Heart left ventricle (tissue), 13 donors: ENCODE measurements at regions not wholly inside any gene's neighbourhood (a gene's known extent, or its start where the extent isn't known, plus 50 kb on each side); places are given as distances from the start of the nearest gene placed in this dataset.

Source experiments
- CTCF ChIP-seq, 12 donors: fragments of 200-600 bp; sonication (generic) in 4 of 12; IDR thresholded peaks; one replicate each; pipeline versions ENCODE4 v1.5.0 to v1.8.0; 2018 to 2022; ENCODE audit warnings: antibody characterized with exemption in 12 of 12, mild to moderate bottlenecking in 5 of 12
- POLR2A ChIP-seq, 2 donors: fragments of 450-650 bp; IDR thresholded peaks; one replicate each; pipeline ENCODE4 v1.6.1; 2017; ENCODE audit warnings: antibody characterized with exemption in 2 of 2, mild to moderate bottlenecking in 2 of 2, moderate library complexity in 2 of 2
- donor health status: ischemic (EF 13 %, LVEDD 7.1; RV severe dilation, severe dysfunction).
- donor health status: DM: no; HTN: yes; CAD: no.
- donor health status: DM: no; HTN: no; CAD: no.
- donor health status: ischemic (EF 25% LVEDD 6.9; RV normal size, moderate dysfunction).
- donor health status: ischemic (EF 25% LVEDD 5.7; RV mildly dilated, moderate dysfunction).
- donor health status: ischemic (EF 35%, LVEDD 5.7; RV mildly dilated, moderate dysfunction).
- donor health status: nonischemic (EF 11% LVEDD 7.7; RV severe dilation, severe dysfunction).
- donor health status: DM: yes; HTN: yes; CAD: no.
- donor health status: PGD.
- donor health status: ischemic (EF 29% LVEDD 5.4; RV normal size, mild dysfunction).
- donor health status: nonischemic (EF 23%, LVEDD 6.1; RV moderate dilation, normal function).

DNA sequence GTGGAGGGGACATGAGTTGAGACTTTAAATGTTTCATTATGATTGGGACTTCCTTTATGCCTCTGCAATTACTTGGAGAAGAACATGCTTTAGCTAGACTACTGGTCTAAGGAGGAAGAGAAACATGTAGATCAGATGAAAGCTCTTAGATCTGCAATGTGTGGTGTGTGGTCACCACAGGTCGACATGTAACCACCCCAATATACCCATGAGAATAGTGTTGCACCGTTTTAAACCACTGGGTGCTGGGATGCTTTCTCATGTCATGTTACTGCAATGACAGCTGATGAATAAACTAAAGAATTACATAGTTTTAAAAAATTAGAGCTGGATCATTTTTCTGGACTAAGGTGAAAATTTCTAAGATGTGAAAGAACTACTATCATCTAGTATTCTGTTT is 1039.7 kb downstream of the RAPGEF2 start:
- TF ChIP-seq CTCF (IDR thresholded peaks at IDR 0.05) = no peak
- no peak for TF ChIP-seq POLR2A (IDR thresholded peaks at IDR 0.05)
